HepG2 (cell line): ENCODE measurements at regions not wholly inside any gene's neighbourhood (a gene's known extent, or its start where the extent isn't known, plus 50 kb on each side); places are given as distances from the start of the nearest gene placed in this dataset.

Source experiments
- ATAC-seq: fragments of 200-7000 bp; cut with Tn5 transposase; 3 replicates; pipeline ENCODE4 v1.9.1; 2020; ENCODE audit warnings: mild to moderate bottlenecking, moderate library complexity
- BruUV-seq: library from RNA; stranded (reverse); fragments of 400-500 nt; replicated peaks from 2 replicates; lab custom pipeline; 2021; lab: Mats Ljungman, UMichigan
- CTCF ChIA-PET: fragments of 300-600 bp; formaldehyde crosslinking; extraction: SDS; loops from one replicate; lab custom pipeline; 2021; ENCODE audit warnings: low total read pairs, inconsistent platforms, low intra/inter-chr PET ratio; lab: Yijun Ruan, JAX
- POLR2A ChIA-PET: fragments of 350-600 bp; sonication (Branson Sonifier 250); formaldehyde crosslinking; loops from one replicate; lab custom pipeline; 2020; ENCODE audit warnings: antibody characterized with exemption, inconsistent platforms; lab: Yijun Ruan, JAX
- DNase-seq: peaks from one replicate; pipeline ENCODE4 v3.0.0-alpha.2; 2015; ENCODE audit warnings: low spot score
- FAIRE-seq: peaks from 3 replicates; lab custom pipeline; 2011; peaks lifted over from hg19 to GRCh38; lab: Jason Lieb, UNC
- H2AFZ ChIP-seq: one replicate; pipeline ENCODE4 v1.6.1; 2011; ENCODE audit warnings: low read length, inconsistent platforms
- H3K27ac ChIP-seq: fragments of 300-600 bp; 3 replicates; pipeline ENCODE4 v1.8.0; 2011; ENCODE audit warnings: mixed run types, mild to moderate bottlenecking, mixed read lengths, low read length, inconsistent platforms; ENCODE audit not compliant: insufficient read depth; ENCODE audit errors: extremely low read length
- H3K27me3 ChIP-seq, 2 experiments: fragments of 200-600 bp in 1 of 2; 2 replicates in 1 of 2; 3 replicates in 1 of 2; pipeline versions ENCODE4 v1.6.0 to v1.8.0; 2011; ENCODE audit warnings: low read length in 2 of 2, mild to moderate bottlenecking in 2 of 2, moderate library complexity in 2 of 2, inconsistent platforms in 1 of 2; ENCODE audit not compliant: insufficient read depth in 2 of 2, control insufficient read depth in 1 of 2
- H3K36me3 ChIP-seq, 2 experiments: fragments of 200-600 bp in 1 of 2; replicated peaks in 1 of 2; 2 replicates in 1 of 2; 3 replicates in 1 of 2; pipeline versions ENCODE4 v1.5.1 to v1.8.0; 2011; ENCODE audit warnings: low read length in 2 of 2, inconsistent platforms in 1 of 2; ENCODE audit not compliant: insufficient read depth in 2 of 2, control insufficient read depth in 1 of 2
- H3K4me1 ChIP-seq: 2 replicates; pipeline ENCODE4 v1.5.1; 2012; ENCODE audit warnings: low read length, inconsistent platforms; ENCODE audit not compliant: insufficient read depth
- H3K4me2 ChIP-seq: 2 replicates; pipeline ENCODE4 v1.6.0; 2011; ENCODE audit warnings: low read depth, low read length, inconsistent platforms
- H3K4me3 ChIP-seq, 3 experiments: fragments of 200-600 bp in 1 of 3; sonication (generic), shearing (Covaris generic) in 1 of 3; replicated peaks in 1 of 3; 2 replicates each; pipeline ENCODE4 v1.5.1; 2011 to 2016; ENCODE audit warnings: low read length in 3 of 3, inconsistent platforms in 2 of 3, low read depth in 2 of 3, mild to moderate bottlenecking in 2 of 3, control low read depth in 1 of 3, mixed read lengths in 1 of 3; ENCODE audit not compliant: insufficient read depth in 1 of 3
- H3K79me2 ChIP-seq: one replicate; pipeline ENCODE4 v1.6.1; 2011; ENCODE audit warnings: low read length, inconsistent platforms; ENCODE audit not compliant: insufficient read depth
- H3K9ac ChIP-seq: 2 replicates; pipeline ENCODE4 v1.6.0; 2011; ENCODE audit warnings: mild to moderate bottlenecking, low read depth, low read length, inconsistent platforms; ENCODE audit not compliant: insufficient read depth
- H3K9me3 ChIP-seq: 2 replicates; pipeline ENCODE4 v1.5.1; 2012; ENCODE audit warnings: mild to moderate bottlenecking, low read length
- H4K20me1 ChIP-seq: 2 replicates; pipeline ENCODE4 v1.6.0; 2011; ENCODE audit warnings: inconsistent platforms, mild to moderate bottlenecking, low read length, moderate library complexity; ENCODE audit not compliant: insufficient read depth
- SMARCC2 ChIP-seq: fragments of 450-650 bp; IDR thresholded peaks from 2 replicates; pipeline ENCODE4 v1.6.1; 2017; ENCODE audit warnings: antibody characterized with exemption, mild to moderate bottlenecking
- ZBTB8A ChIP-seq: sonication (generic); formaldehyde crosslinking; IDR thresholded peaks from 2 replicates; pipeline ENCODE4 v1.4.0; 2020; ENCODE audit warnings: mild to moderate bottlenecking, low read depth, missing genetic modification reagents, borderline replicate concordance
- ZNF317 ChIP-seq: sonication (generic); formaldehyde crosslinking; IDR thresholded peaks from 2 replicates; pipeline ENCODE4 v1.5.0; 2020; ENCODE audit warnings: mild to moderate bottlenecking, missing genetic modification reagents
- WGBS: methylation state at CpG from one replicate; pipeline ENCODE4 v1.1.6; 2017; ENCODE audit warnings: low lambda C conversion rate; 5-methylcytosine and 5-hydroxymethylcytosine counted together
- in situ Hi-C: cut with HindIII; loops from 2 replicates; pipeline ENCODE4 v1.10.0; 2017; ENCODE audit warnings: low pct_unique_long_range_greater_than_20kb; ENCODE audit not compliant: extremely low pct_ligation_motif_present
- intact Hi-C: fragments of 100-400 bp; cut with micrococcal nuclease; formaldehyde crosslinking; loops from one replicate; pipeline ENCODE4 v1.10.0; 2022; ENCODE audit not compliant: unreplicated experiment
- TF ChIP-seq, protein P1 (sequence below), 2 experiments: fragments of 450-650 bp in 1 of 2; sonication (generic) in 1 of 2; formaldehyde crosslinking in 1 of 2; IDR thresholded peaks; 2 replicates each; pipeline versions ENCODE4 v1.6.1 to v1.8.0; 2016 to 2022; ENCODE audit warnings: antibody characterized with exemption in 1 of 2, mild to moderate bottlenecking in 1 of 2, missing genetic modification reagents in 1 of 2
- TF ChIP-seq, protein P2 (sequence below): sonication (generic); formaldehyde crosslinking; IDR thresholded peaks from 2 replicates; pipeline ENCODE4 v1.8.1; 2023; ENCODE audit warnings: missing genetic modification reagents, inconsistent platforms, borderline replicate concordance
- TF ChIP-seq, protein P3 (sequence below): sonication (generic); formaldehyde crosslinking; IDR thresholded peaks from 2 replicates; pipeline ENCODE4 v1.4.0; 2020; ENCODE audit warnings: mild to moderate bottlenecking, low read depth, missing genetic modification reagents

DNA sequence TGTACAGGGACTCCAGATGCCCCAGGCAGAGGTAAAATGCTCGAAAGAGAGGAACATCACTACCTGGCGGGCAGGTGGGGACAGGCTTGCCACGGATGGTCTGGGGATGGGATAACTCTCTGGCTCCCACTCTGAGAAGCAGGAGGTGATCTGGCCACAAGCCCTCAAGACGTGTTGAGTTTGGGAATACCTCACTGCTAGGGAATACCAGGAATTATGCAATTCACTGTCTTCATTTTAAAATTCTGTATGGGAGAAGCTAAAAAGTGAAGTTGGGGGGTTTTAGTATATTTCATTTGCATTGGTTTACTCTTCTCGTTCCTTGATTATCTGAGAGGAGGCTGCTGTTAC lies 510.4 kb downstream of the CCDC171 start (continued):
- TF ChIP-seq, protein P1, sequence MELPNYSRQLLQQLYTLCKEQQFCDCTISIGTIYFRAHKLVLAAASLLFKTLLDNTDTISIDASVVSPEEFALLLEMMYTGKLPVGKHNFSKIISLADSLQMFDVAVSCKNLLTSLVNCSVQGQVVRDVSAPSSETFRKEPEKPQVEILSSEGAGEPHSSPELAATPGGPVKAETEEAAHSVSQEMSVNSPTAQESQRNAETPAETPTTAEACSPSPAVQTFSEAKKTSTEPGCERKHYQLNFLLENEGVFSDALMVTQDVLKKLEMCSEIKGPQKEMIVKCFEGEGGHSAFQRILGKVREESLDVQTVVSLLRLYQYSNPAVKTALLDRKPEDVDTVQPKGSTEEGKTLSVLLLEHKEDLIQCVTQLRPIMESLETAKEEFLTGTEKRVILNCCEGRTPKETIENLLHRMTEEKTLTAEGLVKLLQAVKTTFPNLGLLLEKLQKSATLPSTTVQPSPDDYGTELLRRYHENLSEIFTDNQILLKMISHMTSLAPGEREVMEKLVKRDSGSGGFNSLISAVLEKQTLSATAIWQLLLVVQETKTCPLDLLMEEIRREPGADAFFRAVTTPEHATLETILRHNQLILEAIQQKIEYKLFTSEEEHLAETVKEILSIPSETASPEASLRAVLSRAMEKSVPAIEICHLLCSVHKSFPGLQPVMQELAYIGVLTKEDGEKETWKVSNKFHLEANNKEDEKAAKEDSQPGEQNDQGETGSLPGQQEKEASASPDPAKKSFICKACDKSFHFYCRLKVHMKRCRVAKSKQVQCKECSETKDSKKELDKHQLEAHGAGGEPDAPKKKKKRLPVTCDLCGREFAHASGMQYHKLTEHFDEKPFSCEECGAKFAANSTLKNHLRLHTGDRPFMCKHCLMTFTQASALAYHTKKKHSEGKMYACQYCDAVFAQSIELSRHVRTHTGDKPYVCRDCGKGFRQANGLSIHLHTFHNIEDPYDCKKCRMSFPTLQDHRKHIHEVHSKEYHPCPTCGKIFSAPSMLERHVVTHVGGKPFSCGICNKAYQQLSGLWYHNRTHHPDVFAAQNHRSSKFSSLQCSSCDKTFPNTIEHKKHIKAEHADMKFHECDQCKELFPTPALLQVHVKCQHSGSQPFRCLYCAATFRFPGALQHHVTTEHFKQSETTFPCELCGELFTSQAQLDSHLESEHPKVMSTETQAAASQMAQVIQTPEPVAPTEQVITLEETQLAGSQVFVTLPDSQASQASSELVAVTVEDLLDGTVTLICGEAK (IDR thresholded peaks at IDR 0.05) = no peak
- TF ChIP-seq, protein P1 (CRISPR knock-in tag; IDR thresholded peaks at IDR 0.05) = no peak
- TF ChIP-seq ZBTB8A (CRISPR knock-in tag) = no peak
- TF ChIP-seq, all 625 proteins: peak for 0

DNA sequence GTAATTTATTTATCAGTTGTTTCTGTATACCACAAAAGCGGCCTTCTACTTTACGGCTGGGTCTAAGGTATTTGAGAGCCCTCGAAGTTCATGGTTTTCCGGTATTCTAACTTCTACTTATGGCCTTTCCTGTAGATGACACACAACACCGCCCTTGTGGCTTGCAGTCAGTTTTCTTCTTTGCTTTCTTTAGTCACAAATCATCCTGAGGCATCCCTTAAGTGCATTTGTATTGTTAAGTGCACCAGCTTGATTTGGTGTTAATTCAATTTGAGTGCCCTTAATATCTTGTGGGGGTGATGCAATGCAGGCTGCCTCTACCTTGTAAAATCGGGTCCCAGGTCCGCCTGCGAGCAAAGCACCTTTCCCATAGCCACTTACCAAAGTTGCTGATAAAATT lies 511.9 kb downstream of the CCDC171 start:
- H3K36me3 ChIP-seq = no peaks in the 10 kb centered on the region
- H3K4me1 ChIP-seq = no peaks in the 10 kb centered on the region
- FAIRE-seq (no peak), ATAC-seq (no peak), DNase-seq (no peak)
- intact Hi-C loops (no loop called here), in situ Hi-C loops (no loop called here)
- ChIA-PET POLR2A (no interaction called here), CTCF (no interaction called here)
- H3K9ac ChIP-seq = no peak overlapping the region
- BruUV-seq = no TSS peak
- no peaks in the 10 kb centered on the region for H4K20me1 ChIP-seq
- no peak overlapping the region for H3K4me2 ChIP-seq
- no peak overlapping the region for H3K27ac ChIP-seq
- H2AFZ ChIP-seq = no peak overlapping the region
- no peak overlapping the region for H3K4me3 ChIP-seq
- WGBS = 23% methylated on average over 8 of the region's 8 CpGs
- no peaks in the 10 kb centered on the region for H3K27me3 ChIP-seq
- H3K9me3 ChIP-seq = no peaks in the 10 kb centered on the region
- TF ChIP-seq, protein P2, sequence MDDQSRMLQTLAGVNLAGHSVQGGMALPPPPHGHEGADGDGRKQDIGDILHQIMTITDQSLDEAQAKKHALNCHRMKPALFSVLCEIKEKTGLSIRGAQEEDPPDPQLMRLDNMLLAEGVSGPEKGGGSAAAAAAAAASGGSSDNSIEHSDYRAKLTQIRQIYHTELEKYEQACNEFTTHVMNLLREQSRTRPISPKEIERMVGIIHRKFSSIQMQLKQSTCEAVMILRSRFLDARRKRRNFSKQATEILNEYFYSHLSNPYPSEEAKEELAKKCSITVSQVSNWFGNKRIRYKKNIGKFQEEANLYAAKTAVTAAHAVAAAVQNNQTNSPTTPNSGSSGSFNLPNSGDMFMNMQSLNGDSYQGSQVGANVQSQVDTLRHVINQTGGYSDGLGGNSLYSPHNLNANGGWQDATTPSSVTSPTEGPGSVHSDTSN (CRISPR knock-in tag) = no peak
- TF ChIP-seq ZNF317 (CRISPR knock-in tag) = no peak
- TF ChIP-seq SMARCC2 = no peak
- TF ChIP-seq, protein P3, sequence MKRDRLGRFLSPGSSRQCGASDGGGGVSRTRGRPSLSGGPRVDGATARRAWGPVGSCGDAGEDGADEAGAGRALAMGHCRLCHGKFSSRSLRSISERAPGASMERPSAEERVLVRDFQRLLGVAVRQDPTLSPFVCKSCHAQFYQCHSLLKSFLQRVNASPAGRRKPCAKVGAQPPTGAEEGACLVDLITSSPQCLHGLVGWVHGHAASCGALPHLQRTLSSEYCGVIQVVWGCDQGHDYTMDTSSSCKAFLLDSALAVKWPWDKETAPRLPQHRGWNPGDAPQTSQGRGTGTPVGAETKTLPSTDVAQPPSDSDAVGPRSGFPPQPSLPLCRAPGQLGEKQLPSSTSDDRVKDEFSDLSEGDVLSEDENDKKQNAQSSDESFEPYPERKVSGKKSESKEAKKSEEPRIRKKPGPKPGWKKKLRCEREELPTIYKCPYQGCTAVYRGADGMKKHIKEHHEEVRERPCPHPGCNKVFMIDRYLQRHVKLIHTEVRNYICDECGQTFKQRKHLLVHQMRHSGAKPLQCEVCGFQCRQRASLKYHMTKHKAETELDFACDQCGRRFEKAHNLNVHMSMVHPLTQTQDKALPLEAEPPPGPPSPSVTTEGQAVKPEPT (CRISPR knock-in tag) = no peak
- no peaks in the 10 kb centered on the region for H3K79me2 ChIP-seq
